OCI-LY7 (cell line): ENCODE measurements at regions not wholly inside any gene's neighbourhood (a gene's known extent, or its start where the extent isn't known, plus 50 kb on each side); places are given as distances from the start of the nearest gene placed in this dataset.

Experiments used
- BruUV-seq: library from RNA; stranded (reverse); fragments of 400-500 nt; replicated peaks from 2 replicates; lab custom pipeline; 2021; lab: Mats Ljungman, UMichigan
- CTCF ChIA-PET: fragments of 300-600 bp; sonication (Branson Sonifier 250); formaldehyde crosslinking; loops from one replicate; lab custom pipeline; 2022; ENCODE audit warnings: antibody characterized with exemption; ENCODE audit not compliant: unreplicated experiment; lab: Charles Lee
- POLR2A ChIA-PET: fragments of 300-600 bp; sonication (Branson Sonifier 250); formaldehyde crosslinking; loops from one replicate; lab custom pipeline; 2022; ENCODE audit warnings: antibody characterized with exemption; lab: Charles Lee
- DNase-seq: peaks from one replicate; pipeline ENCODE4 v3.0.0-alpha.2; 2015; ENCODE audit warnings: low spot score
- H2AFZ ChIP-seq: fragments of 200-600 bp; sonication (generic), shearing (Covaris generic); 2 replicates; pipeline ENCODE4 v1.6.1; 2014; ENCODE audit warnings: mild to moderate bottlenecking, antibody characterized with exemption, low read length, moderate library complexity
- H3K27ac ChIP-seq: fragments of 200-600 bp; sonication (generic); 2 replicates; pipeline ENCODE4 v1.5.1; 2014; ENCODE audit warnings: mixed run types, low read depth, mild to moderate bottlenecking, moderate library complexity, low read length, inconsistent platforms; ENCODE audit not compliant: poor library complexity, severe bottlenecking
- H3K36me3 ChIP-seq: fragments of 200-600 bp; sonication (generic); 2 replicates; pipeline ENCODE4 v1.6.1; 2014; ENCODE audit warnings: mild to moderate bottlenecking, antibody characterized with exemption, low read length, moderate library complexity, mixed read lengths; ENCODE audit not compliant: insufficient read depth
- H3K4me1 ChIP-seq: fragments of 200-600 bp; sonication (generic); 2 replicates; pipeline ENCODE4 v1.5.1; 2014; ENCODE audit warnings: mild to moderate bottlenecking, low read length; ENCODE audit not compliant: insufficient read depth, poor library complexity, severe bottlenecking
- H3K4me2 ChIP-seq: fragments of 200-600 bp; sonication (generic); 2 replicates; pipeline ENCODE4 v1.6.1; 2014; ENCODE audit warnings: mild to moderate bottlenecking, low read length
- H3K4me3 ChIP-seq: fragments of 200-600 bp; sonication (generic); 2 replicates; pipeline ENCODE4 v1.5.1; 2014; ENCODE audit warnings: mild to moderate bottlenecking, low read depth, low read length; ENCODE audit not compliant: poor library complexity, severe bottlenecking
- H3K79me2 ChIP-seq: fragments of 200-600 bp; sonication (generic); 2 replicates; pipeline ENCODE4 v1.6.1; 2016; ENCODE audit warnings: low read depth, mild to moderate bottlenecking, low read length, moderate library complexity, mixed read lengths; ENCODE audit not compliant: insufficient read depth
- H3K9me2 ChIP-seq: fragments of 200-600 bp; sonication (generic); 2 replicates; pipeline ENCODE4 v1.6.1; 2016; ENCODE audit warnings: mild to moderate bottlenecking, low read length, mixed read lengths; ENCODE audit not compliant: insufficient read depth
- H3K9me3 ChIP-seq: fragments of 200-600 bp; sonication (generic); 2 replicates; pipeline ENCODE4 v1.6.1; 2014; ENCODE audit warnings: mild to moderate bottlenecking, mixed run types, low read length, mixed read lengths
- H4K20me1 ChIP-seq: fragments of 200-600 bp; sonication (generic); 2 replicates; pipeline ENCODE4 v1.6.1; 2014; ENCODE audit warnings: mild to moderate bottlenecking, antibody characterized with exemption, low read length, moderate library complexity, mixed read lengths; ENCODE audit not compliant: insufficient read depth
- EZH2phosphoT487 ChIP-seq: fragments of 200-600 bp; sonication (generic); IDR thresholded peaks from 2 replicates; pipeline ENCODE4 v1.6.1; 2018; ENCODE audit warnings: low read depth, borderline replicate concordance, mild to moderate bottlenecking, mixed run types, antibody characterized with exemption, low read length, moderate library complexity, mixed read lengths
- intact Hi-C: fragments of 100-400 bp; cut with micrococcal nuclease; formaldehyde crosslinking; loops from one replicate; pipeline ENCODE4 v1.10.0; 2022; ENCODE audit not compliant: unreplicated experiment
- TF ChIP-seq, protein P1 (sequence below): fragments of 200-600 bp; sonication (generic); conservative IDR thresholded peaks from 2 replicates; pipeline ENCODE4 v1.5.1; 2014; ENCODE audit warnings: mild to moderate bottlenecking, antibody characterized with exemption, low read length, moderate library complexity, mixed read lengths

DNA sequence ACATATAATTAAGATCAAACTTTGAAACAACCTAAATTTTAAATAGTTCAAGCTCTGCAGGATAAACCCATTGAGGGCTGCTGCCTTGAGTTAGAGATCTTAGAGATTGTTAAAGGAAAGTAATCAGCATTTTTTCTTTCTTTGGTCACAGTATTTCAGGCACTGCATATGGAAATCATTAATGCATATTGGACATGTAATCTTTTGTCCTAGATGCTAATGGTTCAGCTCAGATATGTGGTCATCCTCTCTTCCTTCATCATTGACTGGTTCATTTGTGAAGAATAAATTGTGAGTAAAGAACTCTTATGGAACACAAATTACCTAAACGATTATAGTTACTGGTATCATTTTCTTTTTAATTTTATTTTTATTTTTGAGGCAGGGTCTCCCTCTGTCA, 82.0 kb upstream of the PRLR start:
- Histone ChIP-seq H3K4me1 (no peaks in the 10 kb centered on the region), H3K36me3 (no peaks in the 10 kb centered on the region), H3K4me3 (no peak overlapping the region), H4K20me1 (no peaks in the 10 kb centered on the region), H2AFZ (no peak overlapping the region), H3K4me2 (no peak overlapping the region), H3K9me2 (no peaks in the 10 kb centered on the region), H3K27ac (no peak overlapping the region), H3K9me3 (no peaks in the 10 kb centered on the region), H3K79me2 (no peaks in the 10 kb centered on the region)
- no TSS peak for BruUV-seq
- DNase-seq: no peak
- TF ChIP-seq, protein P1, sequence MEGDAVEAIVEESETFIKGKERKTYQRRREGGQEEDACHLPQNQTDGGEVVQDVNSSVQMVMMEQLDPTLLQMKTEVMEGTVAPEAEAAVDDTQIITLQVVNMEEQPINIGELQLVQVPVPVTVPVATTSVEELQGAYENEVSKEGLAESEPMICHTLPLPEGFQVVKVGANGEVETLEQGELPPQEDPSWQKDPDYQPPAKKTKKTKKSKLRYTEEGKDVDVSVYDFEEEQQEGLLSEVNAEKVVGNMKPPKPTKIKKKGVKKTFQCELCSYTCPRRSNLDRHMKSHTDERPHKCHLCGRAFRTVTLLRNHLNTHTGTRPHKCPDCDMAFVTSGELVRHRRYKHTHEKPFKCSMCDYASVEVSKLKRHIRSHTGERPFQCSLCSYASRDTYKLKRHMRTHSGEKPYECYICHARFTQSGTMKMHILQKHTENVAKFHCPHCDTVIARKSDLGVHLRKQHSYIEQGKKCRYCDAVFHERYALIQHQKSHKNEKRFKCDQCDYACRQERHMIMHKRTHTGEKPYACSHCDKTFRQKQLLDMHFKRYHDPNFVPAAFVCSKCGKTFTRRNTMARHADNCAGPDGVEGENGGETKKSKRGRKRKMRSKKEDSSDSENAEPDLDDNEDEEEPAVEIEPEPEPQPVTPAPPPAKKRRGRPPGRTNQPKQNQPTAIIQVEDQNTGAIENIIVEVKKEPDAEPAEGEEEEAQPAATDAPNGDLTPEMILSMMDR: no peak
- TF ChIP-seq EZH2phosphoT487: no peak
- CTCF ChIA-PET: no interaction called here
- POLR2A ChIA-PET: no interaction called here
- intact Hi-C loops: no loop called here

DNA sequence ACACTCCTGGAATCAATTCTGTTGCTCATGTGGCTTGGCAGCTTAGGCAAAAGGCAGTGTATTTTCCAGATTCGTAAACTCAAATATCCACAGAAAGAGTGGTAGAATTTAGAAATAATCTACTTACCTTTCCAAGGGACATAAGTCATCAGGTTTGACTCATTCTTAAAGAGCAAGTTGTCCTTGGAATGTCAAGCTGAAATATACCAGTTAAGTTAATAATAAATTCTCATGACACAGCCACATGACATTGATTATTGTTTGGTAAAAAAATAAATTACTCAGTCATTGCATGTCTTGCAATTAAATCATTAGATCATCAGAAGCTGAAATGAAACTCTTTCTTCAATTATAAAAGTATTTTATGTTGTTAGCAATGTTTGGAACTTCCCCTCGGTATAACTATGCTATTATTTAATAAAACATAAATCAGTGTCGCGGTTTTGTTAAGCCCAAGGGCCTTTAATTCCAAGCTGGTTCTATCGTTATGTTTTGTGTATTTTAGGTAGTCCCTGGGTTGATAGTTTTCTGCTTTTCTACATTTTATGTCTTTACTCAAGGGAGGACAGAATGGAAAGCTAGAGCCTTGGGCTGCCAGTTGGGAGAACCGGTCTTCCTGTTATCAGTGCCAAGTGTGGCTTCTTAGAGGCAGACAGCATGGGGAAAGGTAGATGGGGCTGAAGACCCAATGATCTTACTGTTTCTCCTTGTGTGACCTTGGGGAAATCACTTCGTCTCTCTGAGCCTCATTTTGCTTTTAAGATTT, 79.3 kb upstream of the PRLR start:
- ChIA-PET POLR2A (interaction anchor here (1.0 kb wide), 1 partner anchor 60 kb away, joined by 3 read pairs; no protein-coding TSS in a partner anchor), CTCF (no interaction called here)
- intact Hi-C loops: no loop called here

DNA sequence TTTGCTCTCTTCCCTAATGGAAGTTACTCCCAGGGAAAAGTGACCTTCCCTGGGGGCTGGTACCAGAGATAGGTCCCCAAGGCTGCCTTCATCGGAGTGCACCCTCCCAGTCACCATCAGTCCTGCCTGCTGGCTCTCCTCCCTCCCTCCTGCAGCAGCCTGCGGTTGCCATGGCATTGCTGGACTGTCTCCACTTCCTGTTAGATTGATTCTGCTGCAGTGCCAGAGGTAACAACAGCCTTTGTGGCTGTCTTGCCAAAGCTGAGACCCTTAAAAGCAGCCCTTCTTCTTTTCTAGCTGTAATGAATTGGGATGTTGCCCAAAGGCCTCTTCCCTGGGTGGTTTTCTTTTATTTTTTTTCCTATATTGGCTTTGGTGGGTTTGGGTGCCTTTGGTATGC, 78.1 kb upstream of the PRLR start:
- intact Hi-C loops: no loop called here
- ChIA-PET CTCF (no interaction called here), POLR2A (no interaction called here)
- Histone ChIP-seq H3K79me2 (no peaks in the 10 kb centered on the region), H4K20me1 (no peaks in the 10 kb centered on the region), H3K9me3 (no peaks in the 10 kb centered on the region), H3K4me2 (no peak overlapping the region), H3K36me3 (no peaks in the 10 kb centered on the region), H3K4me1 (no peaks in the 10 kb centered on the region), H3K4me3 (no peak overlapping the region), H3K27ac (no peak overlapping the region), H2AFZ (no peak overlapping the region), H3K9me2 (no peaks in the 10 kb centered on the region)
- DNase-seq: no peak
- BruUV-seq: no TSS peak
- no peak for TF ChIP-seq EZH2phosphoT487
- TF ChIP-seq, protein P1: no peak

More for the DNA sequence above, 79.3 kb upstream of the PRLR start:
- Histone ChIP-seq H3K9me2 (no peaks in the 10 kb centered on the region), H3K79me2 (no peaks in the 10 kb centered on the region), H4K20me1 (no peaks in the 10 kb centered on the region), H3K36me3 (no peaks in the 10 kb centered on the region), H3K27ac (no peak overlapping the region), H3K4me3 (no peak overlapping the region), H2AFZ (no peak overlapping the region), H3K4me1 (no peaks in the 10 kb centered on the region), H3K9me3 (no peaks in the 10 kb centered on the region), H3K4me2 (no peak overlapping the region)
- BruUV-seq: no TSS peak
- TF ChIP-seq, protein P1: no peak
- TF ChIP-seq EZH2phosphoT487: no peak
- no peak for DNase-seq
